Mucosa of stomach (tissue), 1 donor: ENCODE measurements at regions not wholly inside any gene's neighbourhood (a gene's known extent, or its start where the extent isn't known, plus 50 kb on each side); places are given as distances from the start of the nearest gene placed in this dataset.
"Not testable (repeated sequence)": the region's sequence is repeated elsewhere in the genome, so short reads cannot be mapped to it uniquely, and the experiment has no call there.

Source experiments
- H3K27me3 ChIP-seq: one replicate; pipeline ENCODE4 v1.7.0; 2013; ENCODE audit warnings: mild to moderate bottlenecking, low read length; ENCODE audit not compliant: control insufficient read depth, insufficient read depth
- H3K36me3 ChIP-seq: one replicate; pipeline ENCODE4 v1.7.0; 2013; ENCODE audit warnings: low read length; ENCODE audit not compliant: control insufficient read depth, insufficient read depth
- H3K4me1 ChIP-seq: one replicate; pipeline ENCODE4 v1.7.0; 2013; ENCODE audit warnings: mild to moderate bottlenecking, low read length; ENCODE audit not compliant: control insufficient read depth, insufficient read depth
- H3K4me3 ChIP-seq: one replicate; pipeline ENCODE4 v1.7.0; 2013; ENCODE audit warnings: low read length
- H3K9ac ChIP-seq: one replicate; pipeline ENCODE4 v1.7.0; 2013; ENCODE audit warnings: mild to moderate bottlenecking, low read length, moderate library complexity
- H3K9me3 ChIP-seq: one replicate; pipeline ENCODE4 v1.7.0; 2013; ENCODE audit warnings: mild to moderate bottlenecking, low read length, moderate library complexity; ENCODE audit not compliant: control insufficient read depth
- donor health status: Pancreatic carcinoma.

DNA sequence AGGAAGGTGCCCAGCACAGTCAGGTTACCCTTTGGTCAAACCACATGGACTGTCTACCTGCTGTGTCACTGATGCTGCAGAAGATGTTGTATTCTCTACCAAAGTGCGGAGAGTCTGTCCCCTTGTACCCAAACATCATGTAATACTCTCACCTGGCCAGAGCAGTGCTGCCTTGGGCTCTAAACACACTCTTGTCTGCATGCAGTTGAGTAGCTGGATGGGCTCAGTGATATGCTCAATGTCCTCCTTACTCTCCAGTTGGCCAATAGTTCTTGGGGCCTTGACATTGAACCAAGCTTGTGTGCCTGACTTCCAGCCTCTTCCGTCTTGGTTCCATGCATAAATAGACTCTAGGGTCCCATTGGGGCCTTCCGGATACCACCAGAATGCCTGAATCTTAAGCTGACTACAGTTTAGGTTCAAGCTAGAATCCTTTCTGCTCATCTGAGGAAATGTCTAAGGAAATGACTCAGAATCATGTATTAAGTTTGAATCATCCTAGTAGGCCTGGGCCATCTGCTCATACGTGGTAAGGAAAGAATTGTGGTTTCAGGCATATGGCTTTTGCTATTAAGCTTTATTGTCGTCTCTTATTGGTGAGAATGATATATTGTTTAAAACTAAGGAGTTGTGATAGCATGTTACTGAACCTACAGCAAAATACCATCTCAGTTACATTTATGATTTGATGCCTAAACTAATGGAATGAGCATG, 118.0 kb downstream of the OTUD1 start:
- Histone ChIP-seq H3K4me3 (no peak overlapping the region), H3K36me3 (no peaks in the 10 kb centered on the region), H3K4me1 (no peaks in the 10 kb centered on the region), H3K9me3 (no peaks in the 10 kb centered on the region), H3K27me3 (no peaks in the 10 kb centered on the region), H3K9ac (no peak overlapping the region)

DNA sequence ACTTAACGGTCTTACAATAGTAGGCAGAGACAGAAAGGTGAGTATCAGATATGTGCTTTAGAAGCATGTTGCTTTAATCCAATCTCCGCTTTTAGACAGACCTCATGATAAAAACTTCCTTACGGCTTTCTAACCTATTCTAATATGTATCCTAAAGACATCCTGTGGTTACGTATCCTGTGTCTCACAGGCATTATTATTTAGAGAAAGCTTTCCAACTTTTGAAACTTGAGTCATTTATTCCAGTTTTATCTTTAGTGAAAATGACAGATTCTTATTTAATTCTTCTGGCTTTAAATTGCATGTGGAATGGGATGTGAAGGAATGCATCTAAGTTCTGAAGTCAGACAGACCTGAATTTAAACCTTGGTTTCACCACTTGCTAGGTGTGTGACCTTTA, 118.9 kb downstream of the OTUD1 start:
- Histone ChIP-seq H3K9ac (no peak overlapping the region), H3K36me3 (no peaks in the 10 kb centered on the region), H3K27me3 (no peaks in the 10 kb centered on the region), H3K9me3 (no peaks in the 10 kb centered on the region), H3K4me1 (no peaks in the 10 kb centered on the region), H3K4me3 (no peak overlapping the region)

DNA sequence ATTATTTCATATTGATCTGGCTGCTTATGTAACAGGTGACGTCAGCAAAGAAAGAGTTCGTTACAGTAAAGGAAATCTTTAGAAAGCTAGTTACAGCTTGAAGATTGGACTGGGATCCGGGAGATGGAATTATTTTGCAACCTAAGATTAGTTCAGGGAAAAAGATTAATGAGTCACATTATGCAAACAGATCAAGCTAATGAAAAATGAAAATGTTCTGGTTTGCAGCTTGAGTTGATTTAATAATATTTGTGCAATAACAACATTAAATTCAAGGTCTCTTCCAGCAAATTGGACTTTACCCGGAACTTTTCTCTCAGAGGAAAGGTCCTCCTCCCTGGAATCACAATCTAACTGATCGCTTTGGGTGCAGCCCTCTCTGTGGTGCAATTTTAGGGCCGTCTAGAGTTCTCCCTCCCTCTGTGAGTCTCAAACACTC, 119.5 kb downstream of the OTUD1 start:
- no peak overlapping the region for H3K9ac ChIP-seq
- H3K36me3 ChIP-seq, result no peaks in the 10 kb centered on the region
- H3K4me1 ChIP-seq, result no peaks in the 10 kb centered on the region

DNA sequence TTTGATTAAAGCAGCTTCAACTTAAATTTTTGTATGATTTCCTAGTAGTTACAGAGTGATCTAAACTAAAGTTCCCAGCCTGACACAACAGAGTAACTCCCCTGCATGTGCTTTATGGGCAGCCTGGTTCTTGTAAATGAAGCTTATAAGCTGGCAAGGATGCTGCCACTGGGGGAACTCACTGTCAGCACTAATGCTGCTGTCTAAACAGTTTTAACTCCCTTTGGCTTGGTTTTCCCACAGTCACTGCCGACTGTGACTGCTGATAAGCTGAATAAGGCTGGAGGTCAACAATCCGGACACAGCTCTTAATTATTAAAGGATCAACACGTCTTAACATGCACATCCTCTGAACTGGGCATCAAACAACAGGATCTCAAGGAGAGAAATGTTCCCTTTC, 130.1 kb downstream of the OTUD1 start:
- Histone ChIP-seq H3K4me3 (no peak overlapping the region), H3K4me1 (no peaks in the 10 kb centered on the region), H3K36me3 (no peaks in the 10 kb centered on the region), H3K27me3 (no peaks in the 10 kb centered on the region), H3K9me3 (no peaks in the 10 kb centered on the region), H3K9ac (no peak overlapping the region)

More for the DNA sequence above, 119.5 kb downstream of the OTUD1 start:
- no peak overlapping the region for H3K4me3 ChIP-seq
- H3K27me3 ChIP-seq, result no peaks in the 10 kb centered on the region
- H3K9me3 ChIP-seq, result no peaks in the 10 kb centered on the region

DNA sequence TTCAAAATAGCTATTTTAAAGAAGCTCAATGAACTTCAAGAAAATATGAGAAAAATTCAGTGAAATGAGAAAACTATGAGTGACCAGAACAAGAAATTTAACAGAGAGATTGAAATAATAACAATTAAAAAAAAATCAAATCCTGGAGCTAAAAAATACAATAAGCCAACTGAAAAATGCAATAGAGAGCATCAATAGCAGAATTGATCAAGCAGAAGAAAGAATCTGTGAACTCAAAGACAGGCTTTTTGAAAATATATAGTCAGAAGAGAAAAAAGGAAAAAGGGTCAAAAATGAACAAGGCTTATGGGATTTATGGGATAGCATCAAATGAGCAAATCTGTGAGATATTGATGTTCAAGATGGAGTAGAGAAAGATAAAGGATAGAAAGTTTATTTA, 133.0 kb downstream of the OTUD1 start:
- Histone ChIP-seq H3K4me1 (no peaks in the 10 kb centered on the region), H3K4me3 (no peak overlapping the region), H3K9me3 (no peaks in the 10 kb centered on the region), H3K36me3 (no peaks in the 10 kb centered on the region), H3K27me3 (no peaks in the 10 kb centered on the region), H3K9ac (no peak overlapping the region)

DNA sequence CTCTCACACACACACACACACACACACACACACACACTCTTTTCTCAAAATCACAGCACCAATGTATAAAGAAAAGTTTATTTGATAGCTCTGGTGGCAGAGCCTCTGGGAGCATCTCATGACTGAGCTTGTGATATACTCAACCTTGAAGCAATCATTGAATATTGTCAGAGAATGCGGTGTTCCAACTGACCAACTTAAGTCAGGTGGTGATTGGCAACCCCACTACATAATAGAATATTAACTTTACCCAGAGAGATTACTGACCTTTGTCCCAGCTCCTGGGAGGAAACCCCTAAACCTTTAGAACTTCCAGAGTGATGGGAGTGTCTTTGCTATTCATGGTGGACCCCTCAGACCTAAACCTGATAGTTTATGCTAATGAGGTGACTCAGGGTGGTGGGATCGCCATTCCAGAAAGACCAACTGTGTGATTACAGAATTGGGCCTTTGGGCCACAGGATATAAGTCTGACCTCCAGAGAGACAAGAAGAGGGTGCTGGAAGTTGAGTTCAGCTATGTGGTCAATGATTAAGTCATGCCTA, 143.1 kb downstream of the OTUD1 start:
- Histone ChIP-seq H3K36me3 (no peaks in the 10 kb centered on the region), H3K27me3 (no peaks in the 10 kb centered on the region), H3K4me3 (no peak overlapping the region), H3K9ac (no peak overlapping the region), H3K4me1 (no peaks in the 10 kb centered on the region), H3K9me3 (no peaks in the 10 kb centered on the region)

DNA sequence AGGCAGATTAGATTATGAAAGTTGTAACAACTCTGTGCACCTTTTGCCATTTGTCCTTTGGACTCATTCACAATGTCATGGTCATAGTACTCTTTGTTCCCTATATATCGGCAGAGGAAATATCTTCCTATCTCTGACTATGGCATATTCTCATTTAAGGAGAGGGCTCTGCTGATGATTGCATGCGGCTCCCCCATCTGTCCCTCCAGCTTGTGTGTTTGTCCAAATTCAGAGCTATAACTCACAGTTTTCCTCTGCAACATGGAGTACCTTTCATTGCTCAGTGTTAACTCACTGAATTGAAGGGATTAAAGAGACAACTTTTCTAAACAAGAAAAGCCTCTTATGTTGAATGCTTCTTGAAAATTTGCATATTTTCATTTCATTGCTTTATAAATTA, 145.5 kb downstream of the OTUD1 start:
- H3K9me3 ChIP-seq, result no peaks in the 10 kb centered on the region
- H3K36me3 ChIP-seq, result no peaks in the 10 kb centered on the region
- no peaks in the 10 kb centered on the region for H3K27me3 ChIP-seq
- H3K4me1 ChIP-seq, result no peaks in the 10 kb centered on the region
- H3K9ac ChIP-seq, result no peak overlapping the region
- H3K4me3 ChIP-seq, result no peak overlapping the region

DNA sequence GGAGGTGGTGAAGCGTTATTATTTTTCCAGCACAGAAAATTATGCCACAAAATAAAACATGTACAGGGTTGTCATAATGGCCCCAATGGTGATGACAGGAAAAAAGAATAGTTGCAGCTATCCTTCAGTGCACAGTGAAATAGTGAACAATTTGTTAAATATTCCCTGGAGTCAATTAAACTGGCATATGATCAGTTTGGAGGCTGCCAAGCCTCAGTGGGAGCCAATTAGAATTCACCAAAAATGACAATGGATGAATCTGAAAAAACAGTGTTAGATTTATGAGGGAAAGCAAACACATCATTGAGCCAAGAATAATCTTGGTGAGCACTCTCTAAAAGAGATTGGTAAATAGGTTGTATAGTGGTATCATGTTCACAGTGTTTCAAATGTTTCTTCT, 146.3 kb downstream of the OTUD1 start:
- H3K9ac ChIP-seq, result no peak overlapping the region
- no peaks in the 10 kb centered on the region for H3K9me3 ChIP-seq
- H3K4me3 ChIP-seq, result no peak overlapping the region
- H3K4me1 ChIP-seq, result no peaks in the 10 kb centered on the region
- H3K36me3 ChIP-seq, result no peaks in the 10 kb centered on the region
- H3K27me3 ChIP-seq, result no peaks in the 10 kb centered on the region

DNA sequence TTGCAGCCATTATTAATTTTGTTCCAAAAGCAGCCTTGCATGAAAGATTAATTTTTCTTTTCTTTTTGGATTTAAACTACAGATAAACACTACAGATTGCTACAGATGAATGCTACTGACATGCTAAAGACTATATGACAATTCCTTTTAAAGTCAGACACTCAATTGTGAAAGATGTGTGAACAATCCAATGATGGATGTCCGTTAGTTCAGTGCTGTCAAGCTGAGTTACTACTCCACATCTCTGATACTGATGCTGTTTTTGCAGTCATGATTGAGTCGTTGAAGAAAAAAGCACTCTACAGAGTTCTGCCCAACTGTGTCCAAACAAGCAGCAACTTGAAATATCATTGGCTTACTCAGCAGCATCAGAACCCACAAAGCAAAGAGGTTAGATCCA, 146.8 kb downstream of the OTUD1 start:
- Histone ChIP-seq H3K27me3 (no peaks in the 10 kb centered on the region), H3K4me1 (no peaks in the 10 kb centered on the region), H3K36me3 (no peaks in the 10 kb centered on the region), H3K9ac (no peak overlapping the region), H3K4me3 (no peak overlapping the region), H3K9me3 (no peaks in the 10 kb centered on the region)

DNA sequence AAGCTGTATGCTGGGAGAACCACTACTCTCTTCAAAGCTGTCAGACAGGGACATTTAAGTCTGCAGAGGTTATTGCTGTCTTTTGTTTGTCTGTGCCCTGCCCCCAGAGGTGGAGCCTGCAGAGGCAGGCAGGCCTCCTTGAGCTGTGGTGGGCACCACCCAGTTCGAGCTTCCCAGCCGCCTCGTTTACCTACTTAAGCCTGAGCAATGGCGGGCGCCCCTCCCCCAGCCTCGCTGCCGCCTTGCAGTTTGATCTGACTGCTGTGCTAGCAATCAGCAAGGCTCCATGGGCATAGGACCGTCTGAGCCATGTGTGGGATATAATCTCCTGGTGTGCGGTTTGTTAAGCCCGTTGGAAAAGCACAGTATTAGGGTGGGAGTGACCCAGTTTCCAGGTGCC, 156.4 kb downstream of the OTUD1 start:
- not testable (repeated sequence) for H3K4me3 ChIP-seq, H3K27me3 ChIP-seq, H3K4me1 ChIP-seq, H3K9ac ChIP-seq, H3K9me3 ChIP-seq, H3K36me3 ChIP-seq

DNA sequence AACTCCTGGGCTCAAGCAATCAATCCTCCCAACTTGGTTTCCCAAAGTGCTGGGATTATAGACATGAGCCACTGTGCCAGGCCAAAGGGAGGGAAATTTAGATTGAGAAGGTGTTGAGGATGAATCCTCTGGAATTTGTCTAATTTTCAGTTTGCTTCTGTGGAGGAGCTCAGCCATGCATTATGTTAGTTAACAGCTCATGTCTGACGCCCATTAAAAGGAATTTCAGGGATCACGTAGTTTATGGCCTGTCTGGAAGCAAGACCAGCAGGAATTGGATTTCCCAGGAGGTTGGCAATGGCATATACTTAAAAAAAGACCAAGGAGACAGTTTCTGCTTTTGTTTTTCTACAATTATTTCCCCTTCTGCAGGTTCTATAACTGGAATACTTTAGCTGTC, 165.7 kb downstream of the OTUD1 start:
- Histone ChIP-seq H3K9me3 (no peaks in the 10 kb centered on the region), H3K27me3 (no peaks in the 10 kb centered on the region), H3K36me3 (no peaks in the 10 kb centered on the region), H3K9ac (no peak overlapping the region), H3K4me3 (no peak overlapping the region), H3K4me1 (no peaks in the 10 kb centered on the region)

DNA sequence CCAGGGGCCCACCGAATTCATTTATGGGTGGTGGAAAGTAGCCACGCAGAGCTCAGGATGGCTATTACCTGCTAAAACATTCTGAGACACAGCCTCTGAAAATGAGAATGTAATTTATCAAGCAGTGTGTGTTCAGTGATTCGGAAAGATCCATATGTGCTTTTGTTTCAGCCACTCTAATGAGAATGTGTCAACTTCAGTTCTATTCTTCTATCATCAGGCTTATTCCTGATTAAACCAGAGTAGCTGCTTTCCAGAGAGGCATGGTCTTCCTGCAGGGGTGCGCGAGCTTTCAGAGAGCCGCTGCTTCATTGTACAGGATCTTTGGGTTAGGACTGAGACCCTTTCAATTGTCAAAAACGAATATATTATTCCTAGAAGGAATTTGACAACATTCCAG, 167.6 kb downstream of the OTUD1 start:
- Histone ChIP-seq H3K9me3 (no peaks in the 10 kb centered on the region), H3K4me1 (no peaks in the 10 kb centered on the region)

DNA sequence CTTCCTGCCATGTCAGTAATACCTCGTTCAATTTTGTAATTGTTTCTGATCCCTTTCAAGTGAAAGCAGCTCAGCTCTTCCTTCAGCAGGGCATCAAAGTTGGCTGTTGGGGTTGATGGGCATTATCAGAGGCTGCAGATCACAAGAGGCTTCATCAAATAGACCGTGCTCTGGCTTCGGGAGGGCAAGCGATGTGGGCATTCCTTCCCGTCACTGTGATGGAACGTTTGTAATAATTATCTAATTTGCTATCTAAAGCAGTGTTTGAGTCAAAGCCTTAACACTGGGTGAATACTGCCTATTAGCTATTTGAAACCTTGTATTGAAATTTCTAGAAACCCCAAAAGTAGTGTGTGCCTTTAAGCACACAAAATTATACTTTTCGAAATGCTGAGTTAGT, 170.1 kb downstream of the OTUD1 start:
- Histone ChIP-seq H3K27me3 (no peaks in the 10 kb centered on the region), H3K4me1 (no peaks in the 10 kb centered on the region), H3K36me3 (no peaks in the 10 kb centered on the region), H3K9me3 (no peaks in the 10 kb centered on the region), H3K4me3 (no peak overlapping the region), H3K9ac (no peak overlapping the region)

More for the DNA sequence above, 167.6 kb downstream of the OTUD1 start:
- H3K27me3 ChIP-seq, result no peaks in the 10 kb centered on the region
- no peaks in the 10 kb centered on the region for H3K36me3 ChIP-seq
- no peak overlapping the region for H3K9ac ChIP-seq
- no peak overlapping the region for H3K4me3 ChIP-seq
